ENCODE measurements at regions not wholly inside any gene's neighbourhood (a gene's known extent, or its start where the extent isn't known, plus 50 kb on each side); places are given as distances from the start of the nearest gene placed in this dataset.

DNA sequence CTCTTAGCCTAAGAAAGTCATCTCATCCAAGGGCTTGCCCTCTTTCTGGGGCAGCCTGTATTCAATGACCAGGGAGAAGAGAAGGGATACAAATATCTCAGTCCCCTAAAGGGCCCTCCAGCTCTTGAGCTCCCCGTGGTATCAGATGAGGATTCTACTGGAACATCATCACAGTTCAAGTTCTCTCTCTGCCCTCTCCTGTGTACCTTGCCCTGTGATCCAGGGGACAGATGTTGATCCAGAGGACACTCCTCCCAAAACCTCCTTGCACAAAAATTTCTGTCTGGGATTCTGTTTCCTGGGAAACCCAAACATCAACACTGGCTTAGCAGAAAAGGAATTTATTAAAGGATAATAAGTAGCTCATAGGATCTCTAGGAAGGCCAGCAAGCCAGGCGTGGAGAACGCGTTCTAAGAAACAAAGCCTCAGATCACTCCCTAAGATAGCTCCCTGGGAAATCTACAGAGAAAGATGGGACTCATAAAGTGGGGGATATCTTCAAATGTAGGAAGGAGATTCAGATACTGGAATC lies 296.3 kb upstream of the KLF3 start:
- no peaks in the 10 kb centered on the region for H3K9me3 ChIP-seq
- H3K27ac ChIP-seq, result no peak overlapping the region
- H3K4me3 ChIP-seq, result no peak overlapping the region
- no peak for TF ChIP-seq Cebpa-rat (IDR thresholded peaks at IDR 0.05)
- no peaks in the 10 kb centered on the region for H3K27me3 ChIP-seq
- H3K36me3 ChIP-seq, result no peaks in the 10 kb centered on the region
- no peaks in the 10 kb centered on the region for H4K20me1 ChIP-seq
- H3K4me2 ChIP-seq, result no peak overlapping the region
- H3K4me1 ChIP-seq, result no peaks in the 10 kb centered on the region
- no peak overlapping the region for H3K9ac ChIP-seq

DNA sequence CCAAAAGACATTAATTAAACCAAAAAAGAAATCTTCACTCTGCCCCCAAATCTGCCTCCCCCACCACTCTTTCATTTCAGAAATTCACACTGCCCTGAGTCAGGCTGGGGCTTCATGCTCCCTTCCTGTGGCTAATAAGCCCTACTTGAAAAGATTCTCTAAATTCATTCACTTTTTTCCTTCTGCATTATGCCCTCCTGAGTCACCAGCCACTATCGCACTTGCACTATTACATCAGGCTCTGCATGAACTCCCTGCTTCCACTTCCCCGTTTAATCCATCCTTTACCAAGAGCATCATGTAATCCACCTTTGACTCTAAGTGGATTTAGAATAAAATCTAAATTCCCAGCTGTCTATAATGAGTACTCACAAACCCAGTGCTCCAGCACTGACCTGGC lies 295.4 kb upstream of the KLF3 start:
- H3K4me3 ChIP-seq, result no peak overlapping the region
- H3K9me3 ChIP-seq, result no peaks in the 10 kb centered on the region
- H3K4me1 ChIP-seq, result no peaks in the 10 kb centered on the region
- no peak for TF ChIP-seq Cebpa-rat (IDR thresholded peaks at IDR 0.05)
- no peak overlapping the region for H3K27ac ChIP-seq
- H3K4me2 ChIP-seq, result no peak overlapping the region
- H4K20me1 ChIP-seq, result no peaks in the 10 kb centered on the region
- H3K9ac ChIP-seq, result no peak overlapping the region
- no peaks in the 10 kb centered on the region for H3K36me3 ChIP-seq
- H3K27me3 ChIP-seq, result no peaks in the 10 kb centered on the region

DNA sequence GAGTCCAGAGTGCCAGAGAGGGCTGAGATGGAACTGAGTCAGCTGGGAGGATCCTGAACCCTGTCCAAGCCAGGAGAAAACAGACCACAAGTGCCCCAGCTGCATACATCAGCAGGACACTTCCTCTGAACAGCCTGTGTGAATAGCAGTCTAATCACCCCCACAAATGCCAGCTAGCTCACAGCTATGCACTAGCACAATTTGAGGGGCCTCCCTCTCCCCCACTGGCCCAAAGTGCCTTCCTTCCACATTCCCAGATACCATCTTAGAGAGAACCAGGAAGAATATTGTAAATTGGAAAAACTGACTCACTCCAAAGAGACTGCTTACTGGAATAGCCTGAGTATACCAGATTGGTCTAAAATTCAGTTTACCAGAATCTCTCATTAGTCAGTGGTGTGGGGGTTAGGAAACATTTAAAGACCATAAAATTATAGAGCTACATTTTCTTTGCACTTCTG lies 292.6 kb upstream of the KLF3 start:
- no peak for TF ChIP-seq Cebpa-rat (IDR thresholded peaks at IDR 0.05)
- Histone ChIP-seq H3K9me3 (no peaks in the 10 kb centered on the region), H3K4me1 (no peaks in the 10 kb centered on the region), H3K9ac (no peak overlapping the region), H3K4me2 (no peak overlapping the region), H3K27ac (no peak overlapping the region), H3K36me3 (no peaks in the 10 kb centered on the region), H3K4me3 (no peak overlapping the region), H4K20me1 (no peaks in the 10 kb centered on the region), H3K27me3 (no peaks in the 10 kb centered on the region)

DNA sequence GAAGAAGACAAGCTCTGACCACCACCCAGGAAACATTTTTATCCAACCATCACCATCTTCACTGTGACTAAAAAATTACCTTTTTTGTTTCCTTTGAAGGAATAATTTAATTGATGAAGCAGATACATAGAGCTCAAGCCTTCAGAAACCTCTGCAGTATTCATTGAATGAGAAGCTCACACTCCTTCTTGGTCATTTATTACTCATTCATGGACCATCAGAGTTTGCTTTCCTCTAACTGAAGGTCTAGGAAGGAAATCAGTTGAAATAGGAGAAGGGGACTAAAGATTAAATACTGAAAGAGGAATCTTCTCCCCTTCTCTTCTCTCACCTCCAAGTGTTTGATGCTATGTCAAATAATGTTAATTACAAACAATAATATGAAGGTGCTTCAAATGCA lies 290.6 kb upstream of the KLF3 start:
- Histone ChIP-seq H3K36me3 (no peaks in the 10 kb centered on the region), H3K27ac (no peak overlapping the region), H3K9me3 (no peaks in the 10 kb centered on the region), H3K4me2 (no peak overlapping the region), H4K20me1 (no peaks in the 10 kb centered on the region), H3K27me3 (no peaks in the 10 kb centered on the region), H3K4me3 (no peak overlapping the region), H3K4me1 (no peaks in the 10 kb centered on the region), H3K9ac (no peak overlapping the region)
- TF ChIP-seq Cebpa-rat (IDR thresholded peaks at IDR 0.05), result no peak

DNA sequence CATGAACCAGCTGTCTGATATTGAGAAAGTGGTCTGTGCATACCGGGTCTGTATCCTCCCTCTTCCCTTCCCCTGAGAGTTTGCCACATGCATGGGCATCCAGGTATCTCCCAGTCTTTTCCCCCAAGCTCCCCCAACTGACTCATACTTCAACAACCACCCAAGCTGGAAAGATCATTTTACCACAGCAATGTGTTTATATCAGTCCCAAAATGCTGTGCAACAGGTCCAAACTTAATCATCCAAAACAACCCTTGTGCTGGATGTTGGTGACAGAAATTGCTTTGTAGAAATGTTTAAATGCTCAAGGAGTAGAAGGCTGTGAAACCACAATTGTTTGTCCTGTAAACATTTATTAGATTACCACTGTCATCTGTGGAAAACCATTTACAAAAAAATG lies 286.8 kb upstream of the KLF3 start:
- Histone ChIP-seq H3K9ac (no peak overlapping the region), H3K27ac (no peak overlapping the region), H3K9me3 (no peaks in the 10 kb centered on the region), H3K36me3 (no peaks in the 10 kb centered on the region), H3K4me3 (no peak overlapping the region), H4K20me1 (no peaks in the 10 kb centered on the region), H3K4me2 (no peak overlapping the region), H3K4me1 (no peaks in the 10 kb centered on the region), H3K27me3 (no peaks in the 10 kb centered on the region)
- no peak for TF ChIP-seq Cebpa-rat (IDR thresholded peaks at IDR 0.05)

DNA sequence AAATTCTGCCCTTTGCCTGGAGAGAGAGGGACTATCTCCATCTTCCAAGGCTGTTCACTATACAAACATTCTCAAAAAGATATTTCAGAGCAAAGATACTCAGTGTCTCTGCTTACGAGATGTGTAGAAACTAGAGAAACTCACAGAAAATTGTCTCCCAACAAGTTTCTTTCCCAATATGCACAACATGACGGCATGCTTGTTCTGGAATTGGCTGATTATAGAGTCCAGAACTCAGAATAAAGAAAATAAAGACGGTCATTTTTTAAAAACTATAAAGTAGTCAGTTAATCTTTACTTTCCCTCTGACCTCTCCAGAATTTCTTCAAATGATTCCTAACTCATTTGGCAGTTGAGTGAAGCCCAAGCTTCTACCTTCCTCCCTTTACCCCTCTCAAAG lies 285.5 kb upstream of the KLF3 start:
- no peak overlapping the region for H3K4me2 ChIP-seq
- no peak overlapping the region for H3K9ac ChIP-seq
- TF ChIP-seq Cebpa-rat (IDR thresholded peaks at IDR 0.05), result no peak
- H3K9me3 ChIP-seq, result no peaks in the 10 kb centered on the region
- no peaks in the 10 kb centered on the region for H3K36me3 ChIP-seq
- no peak overlapping the region for H3K27ac ChIP-seq
- H4K20me1 ChIP-seq, result no peaks in the 10 kb centered on the region
- no peak overlapping the region for H3K4me3 ChIP-seq
- no peaks in the 10 kb centered on the region for H3K4me1 ChIP-seq
- no peaks in the 10 kb centered on the region for H3K27me3 ChIP-seq

DNA sequence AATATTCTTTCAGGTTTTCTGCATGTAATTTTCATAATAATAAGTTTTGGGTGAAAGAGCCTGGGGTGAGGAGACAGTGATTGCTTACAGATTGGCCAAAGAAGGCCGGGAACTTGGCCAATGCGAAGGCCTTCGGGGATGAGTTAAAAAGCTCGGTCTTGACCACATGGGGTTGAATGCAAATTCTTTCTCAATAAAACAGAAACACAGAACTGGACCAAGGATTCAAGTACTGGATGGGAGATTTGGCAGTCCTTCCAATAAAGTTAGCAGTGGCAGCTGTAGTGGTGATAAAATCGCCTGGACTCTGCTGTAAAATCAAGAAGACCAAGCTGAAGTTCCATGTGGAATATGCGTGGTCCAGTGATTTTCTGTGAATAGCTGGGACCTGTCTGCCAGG lies 282.2 kb upstream of the KLF3 start:
- no peak overlapping the region for H3K4me3 ChIP-seq
- no peak overlapping the region for H3K4me2 ChIP-seq
- peaks cover 12% of the 10 kb centered on the region for H3K4me1 ChIP-seq
- no peak overlapping the region for H3K27ac ChIP-seq
- TF ChIP-seq Cebpa-rat (IDR thresholded peaks at IDR 0.05), result no peak
- H3K36me3 ChIP-seq, result no peaks in the 10 kb centered on the region
- no peaks in the 10 kb centered on the region for H4K20me1 ChIP-seq
- H3K27me3 ChIP-seq, result no peaks in the 10 kb centered on the region
- no peaks in the 10 kb centered on the region for H3K9me3 ChIP-seq
- H3K9ac ChIP-seq, result no peak overlapping the region

DNA sequence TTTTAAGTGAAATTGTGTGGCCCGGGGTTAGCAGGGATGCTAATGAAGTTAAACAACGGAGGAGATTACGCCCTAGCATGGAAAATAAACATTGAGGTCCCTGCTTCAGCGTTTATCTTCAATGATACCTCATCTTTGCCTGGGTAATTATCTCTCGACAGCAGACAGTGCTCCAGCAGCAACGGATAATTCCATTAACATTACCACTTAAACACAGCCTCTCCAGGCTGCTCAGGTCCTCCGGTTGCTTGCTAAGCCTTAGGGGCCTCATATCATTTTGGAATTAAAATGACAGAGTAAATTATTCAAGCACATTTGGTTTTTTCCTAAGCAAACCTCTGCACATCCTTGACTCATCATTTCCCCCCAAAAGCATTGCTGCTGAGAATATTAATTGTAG lies 281.5 kb upstream of the KLF3 start:
- peaks cover 12% of the 10 kb centered on the region for H3K4me1 ChIP-seq

DNA sequence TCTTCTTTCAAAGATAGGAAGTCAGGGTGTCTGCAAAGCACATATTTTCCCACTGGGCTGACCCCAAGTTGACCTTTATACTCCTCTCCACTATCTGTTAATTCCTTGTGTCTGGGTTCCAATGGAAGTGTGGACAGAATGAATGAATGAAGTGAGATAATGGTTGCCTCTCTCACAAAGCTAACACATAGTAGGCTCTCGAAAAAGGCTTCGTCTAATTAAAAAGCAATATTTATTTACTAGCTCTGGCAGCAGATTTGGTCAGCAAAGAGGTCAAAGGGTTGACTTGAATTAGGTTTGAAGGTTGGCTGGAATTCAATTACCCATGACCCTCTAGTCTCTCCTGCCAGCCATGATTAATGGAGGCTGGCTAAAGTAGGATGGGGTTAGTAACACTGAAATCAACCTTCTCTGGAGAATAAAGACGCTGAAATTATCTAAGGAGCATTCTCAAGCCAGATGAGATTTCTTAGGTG lies 280.3 kb upstream of the KLF3 start:
- H3K4me1 ChIP-seq, result peaks cover 12% of the 10 kb centered on the region

More for the DNA sequence above, 281.5 kb upstream of the KLF3 start:
- TF ChIP-seq Cebpa-rat (IDR thresholded peaks at IDR 0.05), result no peak
- Histone ChIP-seq H3K4me2 (no peak overlapping the region), H3K9me3 (no peaks in the 10 kb centered on the region), H3K27ac (no peak overlapping the region), H4K20me1 (no peaks in the 10 kb centered on the region), H3K9ac (no peak overlapping the region), H3K36me3 (no peaks in the 10 kb centered on the region), H3K4me3 (no peak overlapping the region), H3K27me3 (no peaks in the 10 kb centered on the region)

DNA sequence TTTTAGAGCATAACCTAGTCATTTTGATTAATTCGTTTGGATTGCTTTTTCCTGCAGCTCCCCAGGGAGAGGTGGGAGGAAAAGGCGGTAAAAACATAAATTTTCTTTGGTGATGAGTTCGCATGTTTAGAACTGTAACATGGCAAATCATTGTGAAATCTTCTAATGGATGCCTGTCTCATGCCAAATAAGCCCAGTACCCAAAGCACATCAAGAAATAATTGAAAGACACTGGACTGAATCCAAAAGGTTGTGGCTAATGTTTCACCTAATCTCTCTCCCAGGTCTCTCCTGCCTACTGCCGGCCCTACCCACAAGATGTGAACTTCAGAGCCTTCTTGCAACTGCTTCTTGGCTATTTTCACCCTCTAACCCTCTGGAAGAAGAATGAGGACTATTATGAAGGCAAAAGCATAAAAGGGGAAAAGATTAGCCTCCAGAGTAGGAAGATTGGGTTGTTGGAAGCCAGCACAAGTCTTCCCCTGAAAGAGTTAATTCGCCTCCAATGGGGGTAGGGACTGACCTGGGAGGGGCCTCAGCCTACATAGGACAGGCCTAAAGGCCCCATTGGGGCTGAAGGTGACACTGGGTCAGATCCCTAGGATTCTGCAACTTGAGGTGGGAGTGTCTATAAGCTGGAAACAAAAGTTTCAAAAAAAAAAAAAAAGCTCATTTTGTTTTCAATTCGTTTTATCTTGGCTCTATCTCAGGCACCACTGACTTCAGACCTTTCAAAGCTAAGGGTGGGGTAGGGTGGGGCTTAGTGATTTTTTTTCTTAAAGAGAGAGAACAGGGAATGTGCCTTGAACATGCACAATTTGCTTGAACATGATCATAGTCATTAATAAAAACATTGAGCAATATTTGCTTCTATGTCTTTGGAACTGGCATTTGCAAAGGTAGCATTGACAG lies 278.6 kb upstream of the KLF3 start:
- peaks cover 12% of the 10 kb centered on the region for H3K4me1 ChIP-seq
- H3K27ac ChIP-seq, result no peak overlapping the region
- H3K27me3 ChIP-seq, result no peaks in the 10 kb centered on the region
- peak overlapping the region; percentile 59 for H3K4me2 ChIP-seq
- no peak overlapping the region for H3K9ac ChIP-seq
- no peaks in the 10 kb centered on the region for H3K36me3 ChIP-seq
- no peaks in the 10 kb centered on the region for H4K20me1 ChIP-seq
- no peak for TF ChIP-seq Cebpa-rat (IDR thresholded peaks at IDR 0.05)
- H3K9me3 ChIP-seq, result peaks cover 18% of the 10 kb centered on the region
- no peak overlapping the region for H3K4me3 ChIP-seq

More for the DNA sequence above, 280.3 kb upstream of the KLF3 start:
- Histone ChIP-seq H3K27ac (no peak overlapping the region), H3K27me3 (no peaks in the 10 kb centered on the region), H3K9ac (no peak overlapping the region), H4K20me1 (no peaks in the 10 kb centered on the region), H3K36me3 (no peaks in the 10 kb centered on the region), H3K4me3 (no peak overlapping the region), H3K4me2 (no peak overlapping the region), H3K9me3 (peaks cover 2% of the 10 kb centered on the region)
- TF ChIP-seq Cebpa-rat (IDR thresholded peaks at IDR 0.05), result no peak
